MG63 (cell line): ENCODE measurements at regions not wholly inside any gene's neighbourhood (a gene's known extent, or its start where the extent isn't known, plus 50 kb on each side); places are given as distances from the start of the nearest gene placed in this dataset.

ENCODE experiments used
- DNase-seq: peaks from one replicate; pipeline ENCODE4 v3.0.0-alpha.2; 2020
- H3K27me3 ChIP-seq: fragments of 250-450 bp; sonication (Bioruptor Pico); 2 replicates; pipeline ENCODE4 v1.5.1; 2020; ENCODE audit warnings: mild to moderate bottlenecking, moderate library complexity
- H3K36me3 ChIP-seq: fragments of 250-450 bp; sonication (Bioruptor Pico); 2 replicates; pipeline ENCODE4 v1.5.1; 2020; ENCODE audit warnings: mild to moderate bottlenecking, moderate library complexity
- H3K4me3 ChIP-seq: fragments of 250-450 bp; sonication (Bioruptor Pico); 2 replicates; pipeline ENCODE4 v1.5.1; 2020; ENCODE audit warnings: mild to moderate bottlenecking, moderate library complexity
- H3K9me3 ChIP-seq: fragments of 250-450 bp; sonication (Bioruptor Pico); 2 replicates; pipeline ENCODE4 v1.5.1; 2020; ENCODE audit warnings: mild to moderate bottlenecking, moderate library complexity

- H3K9me3 ChIP-seq, result no peaks in the 10 kb centered on the region
- H3K36me3 ChIP-seq, result no peaks in the 10 kb centered on the region
- DNase-seq, result no peak
- H3K4me3 ChIP-seq, result no peak overlapping the region
- no peaks in the 10 kb centered on the region for H3K27me3 ChIP-seq
Measured at GRCh38 chr5:18954239-18954638, 1033.8 kb downstream of the CDH18 start.

DNA sequence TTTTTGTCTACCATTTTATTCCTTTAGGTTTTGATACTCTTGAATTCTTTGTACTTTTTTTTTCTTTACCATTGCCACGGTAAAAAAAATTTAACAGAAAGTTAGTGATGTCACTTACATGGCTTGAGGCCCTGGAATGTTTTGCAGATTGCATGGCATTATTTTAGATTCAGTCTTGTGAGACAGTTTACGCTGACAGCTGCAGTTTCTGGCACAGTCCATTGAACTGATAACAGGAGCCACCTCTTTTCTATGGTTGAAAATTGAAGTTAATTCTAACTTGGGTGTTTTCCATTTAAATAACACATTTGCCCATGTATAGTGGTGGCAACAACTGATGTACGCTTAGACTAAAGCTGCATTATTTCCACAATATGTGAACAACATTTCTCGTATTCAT, 1028.5 kb downstream of the CDH18 start:
- no peak for DNase-seq
- H3K27me3 ChIP-seq, result no peaks in the 10 kb centered on the region
- H3K9me3 ChIP-seq, result no peaks in the 10 kb centered on the region
- no peak overlapping the region for H3K4me3 ChIP-seq
- no peaks in the 10 kb centered on the region for H3K36me3 ChIP-seq

DNA sequence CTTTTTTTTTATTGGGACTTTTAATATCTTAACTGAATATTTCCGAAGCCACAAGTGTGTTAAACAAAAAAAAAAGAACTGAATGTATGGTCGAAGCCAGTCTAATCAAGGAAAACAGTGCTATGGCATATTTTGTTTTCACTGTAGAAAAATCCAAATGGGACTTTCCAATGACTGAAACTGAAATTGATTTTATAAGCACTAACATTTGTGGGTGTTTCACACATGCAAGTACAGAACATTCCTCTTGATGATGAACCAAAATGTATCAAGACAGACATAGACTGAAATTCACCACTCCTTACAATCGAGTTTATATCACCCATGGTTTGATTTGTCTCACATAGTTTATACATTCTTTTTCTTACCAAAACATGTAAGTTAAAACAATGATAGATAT, 1026.8 kb downstream of the CDH18 start:
- H3K27me3 ChIP-seq, result no peaks in the 10 kb centered on the region
- no peaks in the 10 kb centered on the region for H3K36me3 ChIP-seq
- no peak for DNase-seq
- H3K9me3 ChIP-seq, result no peaks in the 10 kb centered on the region
- no peak overlapping the region for H3K4me3 ChIP-seq

GRCh38 chr5:18965893-18966292, 1022.1 kb downstream of the CDH18 start:
- Histone ChIP-seq H3K9me3 (no peaks in the 10 kb centered on the region), H3K27me3 (no peaks in the 10 kb centered on the region), H3K36me3 (no peaks in the 10 kb centered on the region), H3K4me3 (no peak overlapping the region)
- no peak for DNase-seq

- Histone ChIP-seq H3K36me3 (no peaks in the 10 kb centered on the region), H3K4me3 (no peak overlapping the region), H3K9me3 (no peaks in the 10 kb centered on the region), H3K27me3 (no peaks in the 10 kb centered on the region)
- no peak for DNase-seq
Measured at GRCh38 chr5:18967637-18968036, 1020.4 kb downstream of the CDH18 start.

- Histone ChIP-seq H3K4me3 (no peak overlapping the region), H3K27me3 (no peaks in the 10 kb centered on the region), H3K9me3 (no peaks in the 10 kb centered on the region), H3K36me3 (no peaks in the 10 kb centered on the region)
- DNase-seq, result peak; percentile 33
Measured at GRCh38 chr5:18968966-18969365, 1019.0 kb downstream of the CDH18 start.

DNA sequence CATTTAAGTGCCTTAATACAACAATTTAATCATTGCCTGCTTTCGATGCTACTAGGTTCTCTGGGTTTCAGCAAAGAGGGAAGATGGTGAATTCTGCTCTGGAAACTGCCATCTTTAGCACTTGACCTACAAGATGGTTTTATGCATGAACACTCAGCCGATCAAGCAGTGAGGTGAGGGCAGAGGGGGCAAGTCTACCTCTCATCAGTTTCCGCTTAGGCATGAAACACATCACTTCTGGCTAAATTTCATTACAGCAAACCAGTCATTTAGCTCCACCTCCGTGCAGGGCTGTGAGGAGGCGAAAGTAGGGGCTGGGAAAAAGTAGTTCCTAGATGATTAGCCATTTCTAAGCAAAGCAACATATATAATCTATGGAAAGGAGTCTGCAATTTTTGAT, 1018.0 kb downstream of the CDH18 start:
- DNase-seq, result no peak
- Histone ChIP-seq H3K9me3 (no peaks in the 10 kb centered on the region), H3K4me3 (no peak overlapping the region), H3K36me3 (no peaks in the 10 kb centered on the region), H3K27me3 (no peaks in the 10 kb centered on the region)

GRCh38 chr5:18972177-18972576, 1015.8 kb downstream of the CDH18 start:
- Histone ChIP-seq H3K36me3 (no peaks in the 10 kb centered on the region), H3K27me3 (no peaks in the 10 kb centered on the region), H3K9me3 (no peaks in the 10 kb centered on the region), H3K4me3 (no peak overlapping the region)
- no peak for DNase-seq

GRCh38 chr5:18975624-18976023, 1012.4 kb downstream of the CDH18 start:
- H3K27me3 ChIP-seq, result no peaks in the 10 kb centered on the region
- no peaks in the 10 kb centered on the region for H3K9me3 ChIP-seq
- DNase-seq, result no peak
- no peaks in the 10 kb centered on the region for H3K36me3 ChIP-seq
- no peak overlapping the region for H3K4me3 ChIP-seq

GRCh38 chr5:18977880-18978279, 1010.1 kb downstream of the CDH18 start:
- no peak for DNase-seq
- Histone ChIP-seq H3K36me3 (no peaks in the 10 kb centered on the region), H3K9me3 (0 out of 2 replicates have a peak, but pooled peaks cover 3% of the 10 kb centered on the region), H3K27me3 (no peaks in the 10 kb centered on the region), H3K4me3 (no peak overlapping the region)

GRCh38 chr5:18984559-18985080, 1003.4 kb downstream of the CDH18 start:
- DNase-seq, result no peak
- no peak overlapping the region for H3K4me3 ChIP-seq
- H3K9me3 ChIP-seq, result 0 out of 2 replicates have a peak, but pooled peaks cover 3% of the 10 kb centered on the region
- no peaks in the 10 kb centered on the region for H3K27me3 ChIP-seq
- no peaks in the 10 kb centered on the region for H3K36me3 ChIP-seq

DNA sequence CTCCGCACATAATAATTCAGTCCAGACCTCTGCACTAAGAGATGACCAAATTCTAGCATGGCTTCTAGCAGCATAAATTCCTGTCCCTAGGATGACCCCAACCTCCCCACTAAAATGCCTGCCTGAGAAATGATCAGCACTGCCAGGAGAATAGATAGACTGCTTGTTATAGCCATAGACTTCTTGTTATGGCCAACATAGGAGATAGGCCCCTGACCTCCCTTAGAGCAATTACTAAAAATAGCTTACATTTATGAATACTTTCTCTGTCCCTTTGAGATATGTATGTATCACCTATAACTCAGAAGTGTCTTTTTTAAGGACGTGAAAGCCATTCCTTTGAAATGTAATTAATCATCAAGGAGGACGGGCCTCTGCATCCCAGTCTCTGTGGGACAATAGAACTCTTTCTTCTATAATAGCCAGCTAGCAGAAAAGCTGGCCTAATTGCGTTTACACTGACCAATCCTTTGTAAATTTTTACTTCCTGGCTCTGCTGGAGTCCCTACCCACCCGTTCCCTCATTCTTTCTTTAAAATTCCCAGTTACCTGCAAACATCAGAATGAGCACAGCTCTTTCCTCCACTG, 1002.7 kb downstream of the CDH18 start:
- DNase-seq, result no peak
- no peak overlapping the region for H3K4me3 ChIP-seq
- no peaks in the 10 kb centered on the region for H3K27me3 ChIP-seq
- H3K36me3 ChIP-seq, result no peaks in the 10 kb centered on the region
- 0 out of 2 replicates have a peak, but pooled peaks cover 3% of the 10 kb centered on the region for H3K9me3 ChIP-seq

DNA sequence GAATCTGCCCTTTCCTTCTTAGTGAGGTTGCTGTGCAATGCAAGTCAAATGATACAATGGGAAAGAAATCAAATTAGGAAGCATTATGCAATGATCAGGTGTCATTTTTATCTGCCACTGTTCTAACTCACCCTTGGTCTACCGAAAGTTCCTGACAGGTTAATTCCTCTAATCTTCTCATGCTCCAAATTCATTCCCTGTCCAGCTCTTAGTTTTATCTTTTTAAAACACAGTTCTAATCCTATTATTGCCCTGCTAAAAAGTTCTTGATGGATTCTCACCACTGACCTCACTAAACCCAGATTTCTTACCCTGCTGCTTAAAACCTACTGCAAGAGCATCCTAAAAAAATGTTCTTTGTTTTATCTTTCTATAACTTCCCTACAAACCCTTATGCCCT, 1000.9 kb downstream of the CDH18 start:
- Histone ChIP-seq H3K36me3 (no peaks in the 10 kb centered on the region), H3K9me3 (0 out of 2 replicates have a peak, but pooled peaks cover 3% of the 10 kb centered on the region), H3K4me3 (no peak overlapping the region), H3K27me3 (no peaks in the 10 kb centered on the region)
- DNase-seq, result no peak

DNA sequence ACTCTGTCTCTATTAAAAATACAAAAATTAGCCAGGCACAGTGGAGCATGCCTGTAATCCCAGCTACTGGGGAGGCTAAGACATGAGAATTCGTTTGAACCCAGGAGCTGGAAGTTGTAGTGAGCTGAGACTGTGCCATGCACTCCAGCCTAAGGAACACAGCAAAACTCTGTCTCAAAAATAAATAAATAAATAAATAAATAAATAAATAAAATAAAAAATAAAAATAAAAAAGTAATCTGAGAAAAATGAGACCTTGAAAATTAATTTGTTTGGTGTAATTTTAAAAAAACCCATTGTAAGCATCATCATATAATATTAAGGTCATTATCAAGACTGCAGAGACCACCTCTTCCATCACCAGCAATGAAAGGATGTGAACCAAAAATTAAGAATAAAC, 997.1 kb downstream of the CDH18 start:
- Histone ChIP-seq H3K36me3 (no peaks in the 10 kb centered on the region), H3K27me3 (no peaks in the 10 kb centered on the region), H3K9me3 (no peaks in the 10 kb centered on the region), H3K4me3 (no peak overlapping the region)
- DNase-seq, result no peak

GRCh38 chr5:18992264-18992663, 995.7 kb downstream of the CDH18 start:
- H3K36me3 ChIP-seq, result no peaks in the 10 kb centered on the region
- H3K4me3 ChIP-seq, result no peak overlapping the region
- H3K9me3 ChIP-seq, result no peaks in the 10 kb centered on the region

GRCh38 chr5:18999478-18999877, 988.5 kb downstream of the CDH18 start:
- no peaks in the 10 kb centered on the region for H3K36me3 ChIP-seq
- no peak overlapping the region for H3K4me3 ChIP-seq
- no peak for DNase-seq
- no peaks in the 10 kb centered on the region for H3K9me3 ChIP-seq
- H3K27me3 ChIP-seq, result no peaks in the 10 kb centered on the region; the same call in 1 of the 2 replicates

More at GRCh38 chr5:18992264-18992663, 995.7 kb downstream of the CDH18 start:
- DNase-seq, result no peak
- no peaks in the 10 kb centered on the region for H3K27me3 ChIP-seq

DNA sequence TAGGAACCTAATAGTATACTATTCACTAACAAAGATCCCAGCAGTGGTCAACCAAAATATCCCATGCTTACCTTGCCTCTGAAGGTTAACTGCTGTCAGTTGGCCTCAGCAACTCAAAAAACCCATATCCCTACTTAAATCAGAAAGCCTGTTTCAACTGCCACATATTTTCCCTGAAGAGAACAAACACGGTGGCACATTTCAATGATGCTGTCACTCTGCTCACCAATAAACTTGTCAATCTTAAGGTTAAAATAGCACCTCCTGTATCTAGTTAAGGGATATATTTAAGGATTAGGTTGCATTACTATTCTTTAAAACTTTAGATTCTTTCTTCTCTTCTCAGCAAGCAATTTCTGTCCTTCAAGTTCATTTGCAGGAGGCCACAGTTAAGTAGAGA, 986.9 kb downstream of the CDH18 start:
- no peaks in the 10 kb centered on the region for H3K36me3 ChIP-seq
- no peak for DNase-seq
- H3K4me3 ChIP-seq, result no peak overlapping the region

GRCh38 chr5:19001539-19001938, 986.5 kb downstream of the CDH18 start:
- Histone ChIP-seq H3K27me3 (no peaks in the 10 kb centered on the region; the same call in 1 of the 2 replicates), H3K36me3 (no peaks in the 10 kb centered on the region), H3K4me3 (no peak overlapping the region), H3K9me3 (no peaks in the 10 kb centered on the region)
- no peak for DNase-seq

More for the DNA sequence above, 986.9 kb downstream of the CDH18 start:
- no peaks in the 10 kb centered on the region; the same call in 1 of the 2 replicates for H3K27me3 ChIP-seq
- no peaks in the 10 kb centered on the region for H3K9me3 ChIP-seq
